CD8-positive, alpha-beta memory T cell (primary cell): ENCODE measurements at regions not wholly inside any gene's neighbourhood (a gene's known extent, or its start where the extent isn't known, plus 50 kb on each side); places are given as distances from the start of the nearest gene placed in this dataset.
"Not testable (repeated sequence)": the region's sequence is repeated elsewhere in the genome, so short reads cannot be mapped to it uniquely, and the experiment has no call there.

Experiments used
- CTCF ChIA-PET: fragments of 350-600 bp; sonication (Branson Sonifier 250); formaldehyde crosslinking; loops from one replicate; lab custom pipeline; 2021; ENCODE audit warnings: antibody characterized with exemption; lab: Charles Lee
- POLR2A ChIA-PET: fragments of 350-600 bp; sonication (Branson Sonifier 250); formaldehyde crosslinking; loops from one replicate; lab custom pipeline; 2021; ENCODE audit warnings: antibody characterized with exemption; lab: Charles Lee
- DNase-seq, 5 donors: peaks; one replicate each; pipeline versions ENCODE4 v3.0.0 to v3.0.0-alpha.2; 2020 to 2022; ENCODE audit warnings: mixed read lengths in 1 of 5
- H3K27ac ChIP-seq: one replicate; pipeline ENCODE4 v1.7.0; 2013; ENCODE audit warnings: low read depth, mild to moderate bottlenecking, low read length, moderate library complexity
- H3K27me3 ChIP-seq: 2 replicates; pipeline ENCODE4 v1.7.0; 2013; ENCODE audit warnings: low read length, mild to moderate bottlenecking; ENCODE audit not compliant: insufficient read depth, poor library complexity, severe bottlenecking
- H3K36me3 ChIP-seq: 2 replicates; pipeline ENCODE4 v1.7.0; 2013; ENCODE audit warnings: mild to moderate bottlenecking, low read length, moderate library complexity; ENCODE audit not compliant: insufficient read depth
- H3K4me1 ChIP-seq: 2 replicates; pipeline ENCODE4 v1.7.0; 2013; ENCODE audit warnings: mild to moderate bottlenecking, low read length, moderate library complexity; ENCODE audit not compliant: insufficient read depth
- H3K4me3 ChIP-seq: 2 replicates; pipeline ENCODE4 v1.7.0; 2013; ENCODE audit warnings: mild to moderate bottlenecking, low read length
- H3K9me3 ChIP-seq: 2 replicates; pipeline ENCODE4 v1.7.0; 2013; ENCODE audit warnings: mild to moderate bottlenecking, low read length
- H3K27ac Mint-ChIP-seq, 8 donors: one replicate each; pipeline ENCODE4 v1.8.0; 2020 to 2021; ENCODE audit warnings: mixed read lengths in 8 of 8, mild to moderate bottlenecking in 6 of 8, inconsistent platforms in 3 of 8, moderate library complexity in 3 of 8
- H3K27me3 Mint-ChIP-seq, 2 donors: one replicate each; pipeline ENCODE4 v1.8.0; 2020 to 2021; ENCODE audit warnings: mixed read lengths in 2 of 2, mild to moderate bottlenecking in 1 of 2, moderate library complexity in 1 of 2
- H3K36me3 Mint-ChIP-seq, 3 donors: one replicate each; pipeline ENCODE4 v1.8.0; 2020 to 2021; ENCODE audit warnings: mixed read lengths in 3 of 3, inconsistent platforms in 1 of 3, mild to moderate bottlenecking in 1 of 3
- H3K4me1 Mint-ChIP-seq, 3 donors: one replicate each; pipeline ENCODE4 v1.8.0; 2020 to 2021; ENCODE audit warnings: mixed read lengths in 3 of 3, inconsistent platforms in 1 of 3, mild to moderate bottlenecking in 1 of 3
- H3K4me3 Mint-ChIP-seq, 7 donors: one replicate each; pipeline ENCODE4 v1.8.0; 2020 to 2021; ENCODE audit warnings: mixed read lengths in 7 of 7, mild to moderate bottlenecking in 6 of 7, moderate library complexity in 4 of 7, inconsistent platforms in 2 of 7
- H3K9me3 Mint-ChIP-seq, 5 donors: one replicate each; pipeline ENCODE4 v1.8.0; 2020 to 2022; ENCODE audit warnings: mixed read lengths in 5 of 5, mild to moderate bottlenecking in 3 of 5, moderate library complexity in 2 of 5, inconsistent platforms in 1 of 5

GRCh38 chr13:44643256-44643655 lies 67.1 kb upstream of the TSC22D1 start:
- Histone ChIP-seq H3K36me3 (no peaks in the 10 kb centered on the region), H3K4me1 (no peaks in the 10 kb centered on the region), H3K27ac (no peak overlapping the region), H3K9me3 (no peaks in the 10 kb centered on the region), H3K27me3 (no peaks in the 10 kb centered on the region), H3K4me3 (no peak overlapping the region)
- CTCF ChIA-PET, result no interaction called here
- H3K27me3 Mint-ChIP-seq, result peaks cover 6 to 8% of the 10 kb centered on the region in 2 donors
- no peaks in the 10 kb centered on the region for H3K36me3 Mint-ChIP-seq
- H3K27ac Mint-ChIP-seq, result no peak overlapping the region
- H3K4me3 Mint-ChIP-seq, result no peak overlapping the region
- no peaks in the 10 kb centered on the region for H3K4me1 Mint-ChIP-seq
- no peak for DNase-seq
- POLR2A ChIA-PET, result no interaction called here
- no peaks in the 10 kb centered on the region for H3K9me3 Mint-ChIP-seq

- H3K27ac Mint-ChIP-seq, result no peak overlapping the region
These were observed 61.5 kb upstream of the TSC22D1 start for GRCh38 chr13:44637581-44637980.

GRCh38 chr13:44629465-44630183 lies 53.5 kb upstream of the TSC22D1 start:
- no peaks in the 10 kb centered on the region for H3K9me3 ChIP-seq
- H3K4me3 ChIP-seq, result no peak overlapping the region
- no peak overlapping the region for H3K27ac ChIP-seq
- Mint-ChIP-seq H3K27ac (peak overlapping the region in 1 of 8 donors; percentile 11), H3K9me3 (no peaks in the 10 kb centered on the region), H3K27me3 (peaks cover 6 to 41% of the 10 kb centered on the region in 2 donors), H3K4me3 (no peak overlapping the region), H3K4me1 (no peaks in the 10 kb centered on the region), H3K36me3 (no peaks in the 10 kb centered on the region)
- DNase-seq, result no peak
- ChIA-PET POLR2A (no interaction called here), CTCF (no interaction called here)
- no peaks in the 10 kb centered on the region for H3K4me1 ChIP-seq
- H3K27me3 ChIP-seq, result peaks cover 3% of the 10 kb centered on the region
- H3K36me3 ChIP-seq, result no peaks in the 10 kb centered on the region

More at GRCh38 chr13:44637581-44637980, 61.5 kb upstream of the TSC22D1 start:
- H3K27me3 ChIP-seq, result no peaks in the 10 kb centered on the region
- no peak overlapping the region for H3K4me3 ChIP-seq
- H3K9me3 Mint-ChIP-seq, result no peaks in the 10 kb centered on the region
- no peak overlapping the region for H3K27ac ChIP-seq
- H3K4me1 ChIP-seq, result no peaks in the 10 kb centered on the region
- no peaks in the 10 kb centered on the region for H3K9me3 ChIP-seq
- no peak overlapping the region for H3K4me3 Mint-ChIP-seq
- no peaks in the 10 kb centered on the region for H3K36me3 ChIP-seq
- no peaks in the 10 kb centered on the region for H3K36me3 Mint-ChIP-seq
- no peaks in the 10 kb centered on the region for H3K4me1 Mint-ChIP-seq
- peaks cover under 1 to 3% of the 10 kb centered on the region in 2 donors for H3K27me3 Mint-ChIP-seq
- ChIA-PET POLR2A (no interaction called here), CTCF (no interaction called here)
- no peak for DNase-seq

GRCh38 chr13:44628826-44629225 lies 52.7 kb upstream of the TSC22D1 start:
- not testable (repeated sequence) for H3K4me1 Mint-ChIP-seq, H3K27me3 ChIP-seq, DNase-seq, H3K4me1 ChIP-seq, H3K36me3 ChIP-seq, H3K4me3 Mint-ChIP-seq, H3K9me3 ChIP-seq, H3K4me3 ChIP-seq, H3K27ac ChIP-seq, H3K9me3 Mint-ChIP-seq, H3K36me3 Mint-ChIP-seq, H3K27ac Mint-ChIP-seq
- POLR2A ChIA-PET, result interaction anchor here (0.6 kb wide), 1 partner anchor 51 kb away, joined by 3 read pairs; no protein-coding TSS in a partner anchor
- CTCF ChIA-PET, result interaction anchor here (0.7 kb wide), 1 partner anchor 720 kb away, joined by 3 read pairs; no protein-coding TSS in a partner anchor
- H3K27me3 Mint-ChIP-seq, result peaks cover 6 to 45% of the 10 kb centered on the region in 2 donors

- no peaks in the 10 kb centered on the region for H3K9me3 Mint-ChIP-seq
- no peak overlapping the region for H3K4me3 Mint-ChIP-seq
- H3K36me3 Mint-ChIP-seq, result no peaks in the 10 kb centered on the region
- no peaks in the 10 kb centered on the region for H3K4me1 Mint-ChIP-seq
- H3K27me3 Mint-ChIP-seq, result peaks cover 6 to 46% of the 10 kb centered on the region in 2 donors
- H3K27ac ChIP-seq, result no peak overlapping the region
- no peaks in the 10 kb centered on the region for H3K36me3 ChIP-seq
- no peaks in the 10 kb centered on the region for H3K9me3 ChIP-seq
- H3K27ac Mint-ChIP-seq, result no peak overlapping the region
- POLR2A ChIA-PET, result no interaction called here
- no peak overlapping the region for H3K4me3 ChIP-seq
- H3K27me3 ChIP-seq, result peaks cover 3% of the 10 kb centered on the region
- DNase-seq, result no peak
- H3K4me1 ChIP-seq, result no peaks in the 10 kb centered on the region
- CTCF ChIA-PET, result no interaction called here
These were observed 51.3 kb upstream of the TSC22D1 start for GRCh38 chr13:44627441-44627840.

- no peaks in the 10 kb centered on the region for H3K9me3 Mint-ChIP-seq
- H3K27me3 Mint-ChIP-seq, result peaks cover 6 to 46% of the 10 kb centered on the region in 2 donors
- H3K27ac Mint-ChIP-seq, result no peak overlapping the region
- Histone ChIP-seq H3K4me1 (no peaks in the 10 kb centered on the region), H3K27me3 (peaks cover 3% of the 10 kb centered on the region), H3K4me3 (no peak overlapping the region), H3K36me3 (no peaks in the 10 kb centered on the region), H3K27ac (no peak overlapping the region), H3K9me3 (no peaks in the 10 kb centered on the region)
- no peak overlapping the region for H3K4me3 Mint-ChIP-seq
- CTCF ChIA-PET, result no interaction called here
- no peaks in the 10 kb centered on the region for H3K4me1 Mint-ChIP-seq
- no peak for DNase-seq
- H3K36me3 Mint-ChIP-seq, result no peaks in the 10 kb centered on the region
- POLR2A ChIA-PET, result no interaction called here
These were observed 50.0 kb upstream of the TSC22D1 start for GRCh38 chr13:44626176-44626575.
